Subcutaneous abdominal adipose tissue (tissue), 5 donors: ENCODE measurements at regions not wholly inside any gene's neighbourhood (a gene's known extent, or its start where the extent isn't known, plus 50 kb on each side); places are given as distances from the start of the nearest gene placed in this dataset.

ENCODE experiments used
- H3K27ac ChIP-seq: one replicate; pipeline ENCODE4 v1.7.0; 2013; ENCODE audit warnings: low read depth, mild to moderate bottlenecking, inconsistent platforms, low read length, moderate library complexity
- H3K27me3 ChIP-seq, 5 donors: one replicate each; pipeline ENCODE4 v1.7.0; 2013; ENCODE audit warnings: low read length in 5 of 5, inconsistent platforms in 1 of 5; ENCODE audit not compliant: control insufficient read depth in 5 of 5, insufficient read depth in 4 of 5
- H3K36me3 ChIP-seq, 5 donors: one replicate each; pipeline ENCODE4 v1.7.0; 2013; ENCODE audit warnings: low read length in 5 of 5; ENCODE audit not compliant: control insufficient read depth in 5 of 5, insufficient read depth in 5 of 5
- H3K4me1 ChIP-seq, 5 donors: one replicate each; pipeline ENCODE4 v1.7.0; 2013; ENCODE audit warnings: low read length in 5 of 5, mild to moderate bottlenecking in 3 of 5, moderate library complexity in 1 of 5; ENCODE audit not compliant: control insufficient read depth in 5 of 5, insufficient read depth in 5 of 5
- H3K4me3 ChIP-seq, 5 donors: one replicate each; pipeline ENCODE4 v1.7.0; 2013; ENCODE audit warnings: low read length in 5 of 5, low read depth in 1 of 5
- H3K9ac ChIP-seq, 5 donors: one replicate each; pipeline ENCODE4 v1.7.0; 2013; ENCODE audit warnings: low read length in 5 of 5, mild to moderate bottlenecking in 4 of 5, moderate library complexity in 3 of 5
- H3K9me3 ChIP-seq, 5 donors: one replicate each; pipeline ENCODE4 v1.7.0; 2013; ENCODE audit warnings: low read length in 5 of 5; ENCODE audit not compliant: control insufficient read depth in 5 of 5
- donor health status: healthy.
- donor health status: healthy.
- donor health status: healthy.
- donor health status: healthy.
- donor health status: healthy.

DNA sequence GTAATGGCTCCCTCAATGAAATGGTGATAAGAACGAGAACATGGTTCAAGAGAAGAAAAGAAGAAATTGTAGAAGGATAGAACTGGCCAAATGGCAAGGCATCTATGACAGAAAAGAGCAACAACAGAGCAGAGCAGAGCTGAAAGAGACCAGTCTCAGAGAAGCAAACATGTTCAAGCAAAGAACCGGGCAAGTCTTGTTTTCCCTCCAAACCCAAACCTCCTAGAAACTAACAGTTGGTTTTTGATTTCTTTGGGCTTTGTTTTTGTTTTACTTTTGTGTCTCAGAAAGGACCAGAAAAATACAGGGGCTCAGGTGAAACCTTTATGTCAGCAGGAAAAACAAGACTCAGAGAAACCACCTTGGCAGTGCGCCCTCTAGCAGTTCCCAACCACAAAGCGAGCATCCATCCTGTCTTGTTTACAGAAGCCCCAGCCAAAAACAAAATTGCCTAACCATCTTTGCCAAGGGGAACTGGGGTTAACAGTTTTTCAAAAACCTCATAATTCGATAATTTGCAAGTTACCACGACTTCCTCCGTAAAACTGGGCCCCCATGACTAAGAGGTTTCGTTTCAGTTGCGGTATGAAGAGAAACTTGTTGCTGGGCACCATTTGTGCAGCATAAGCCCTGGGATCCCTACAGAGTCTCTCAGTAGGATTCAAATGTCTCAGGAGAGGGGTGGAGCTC lies 159.2 kb upstream of the SLC24A5 start:
- no peak overlapping the region for H3K4me3 ChIP-seq
- H3K27ac ChIP-seq: no peak overlapping the region
- peaks cover 0 to 2% (median 0%) of the 10 kb centered on the region in 5 donors for H3K9me3 ChIP-seq
- no peaks in the 10 kb centered on the region for H3K36me3 ChIP-seq
- H3K4me1 ChIP-seq: no peaks in the 10 kb centered on the region
- no peaks in the 10 kb centered on the region for H3K27me3 ChIP-seq
- H3K9ac ChIP-seq: no peak overlapping the region

DNA sequence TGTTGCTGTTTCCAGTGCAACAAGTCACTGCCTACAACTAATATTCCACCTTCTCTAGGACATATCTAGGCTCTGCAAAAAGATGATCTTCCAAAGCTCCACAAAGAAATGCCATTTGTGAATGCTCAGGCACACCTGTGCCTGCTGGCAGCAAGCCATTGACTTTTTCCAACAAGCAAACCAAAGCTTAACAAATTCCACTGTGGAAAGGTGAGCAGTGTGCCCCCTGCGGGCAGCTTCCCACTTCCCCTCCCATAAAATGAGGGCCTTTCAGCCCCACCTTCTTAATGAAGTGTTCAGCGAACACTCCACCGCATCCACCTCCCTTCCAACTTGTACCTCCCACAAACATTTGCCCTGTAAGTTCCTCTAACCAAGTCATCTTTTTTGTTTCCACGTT lies 157.5 kb upstream of the SLC24A5 start:
- no peak overlapping the region for H3K27ac ChIP-seq
- H3K9me3 ChIP-seq: no peaks in the 10 kb centered on the region
- no peaks in the 10 kb centered on the region for H3K27me3 ChIP-seq
- H3K4me1 ChIP-seq: no peaks in the 10 kb centered on the region
- no peak overlapping the region for H3K4me3 ChIP-seq
- H3K9ac ChIP-seq: no peak overlapping the region
- no peaks in the 10 kb centered on the region for H3K36me3 ChIP-seq

DNA sequence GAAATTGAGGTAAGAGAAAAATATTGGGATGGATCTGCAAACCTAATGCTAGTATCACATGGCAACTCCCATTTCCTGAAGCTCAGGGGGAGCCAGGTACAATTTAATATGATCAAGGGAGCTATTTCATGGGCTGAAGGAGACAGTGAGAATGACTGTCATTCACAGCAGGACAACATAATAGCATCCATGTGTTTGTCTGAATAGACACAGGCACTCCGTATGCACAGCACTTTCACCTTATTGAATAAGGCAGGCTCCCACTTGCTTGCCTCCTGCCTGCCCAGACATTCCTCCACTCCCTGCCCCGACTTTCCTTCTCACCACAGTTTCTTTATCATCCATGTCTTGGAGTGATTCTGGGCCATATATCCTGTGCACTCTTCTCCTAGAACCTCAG lies 156.6 kb upstream of the SLC24A5 start:
- Histone ChIP-seq H3K36me3 (no peaks in the 10 kb centered on the region), H3K27ac (no peak overlapping the region), H3K27me3 (no peaks in the 10 kb centered on the region)

DNA sequence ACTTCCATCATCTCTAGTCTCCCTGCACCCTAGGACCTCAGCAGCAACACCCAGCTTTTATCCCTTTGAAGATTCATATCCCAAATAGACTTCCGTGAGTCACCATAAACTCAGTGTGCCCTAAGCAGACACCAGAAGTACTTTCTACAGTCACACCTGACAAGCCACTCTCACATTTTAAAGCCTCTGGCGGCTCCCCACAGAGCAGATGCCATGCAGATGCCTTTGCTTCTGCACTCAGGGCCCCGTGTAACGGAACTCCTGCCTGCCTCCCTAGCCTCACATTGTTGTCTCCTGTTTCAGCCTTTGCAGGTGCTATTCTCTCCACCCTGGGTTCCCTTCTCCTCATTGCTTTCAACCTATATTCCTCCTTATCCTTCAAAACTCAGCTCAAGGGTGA lies 155.5 kb upstream of the SLC24A5 start:
- Histone ChIP-seq H3K9ac (no peak overlapping the region), H3K4me1 (no peaks in the 10 kb centered on the region), H3K36me3 (no peaks in the 10 kb centered on the region), H3K27ac (no peak overlapping the region), H3K4me3 (no peak overlapping the region), H3K9me3 (no peaks in the 10 kb centered on the region), H3K27me3 (no peaks in the 10 kb centered on the region)

More for the DNA sequence above, 156.6 kb upstream of the SLC24A5 start:
- Histone ChIP-seq H3K9me3 (no peaks in the 10 kb centered on the region), H3K4me1 (no peaks in the 10 kb centered on the region), H3K4me3 (no peak overlapping the region), H3K9ac (no peak overlapping the region)

DNA sequence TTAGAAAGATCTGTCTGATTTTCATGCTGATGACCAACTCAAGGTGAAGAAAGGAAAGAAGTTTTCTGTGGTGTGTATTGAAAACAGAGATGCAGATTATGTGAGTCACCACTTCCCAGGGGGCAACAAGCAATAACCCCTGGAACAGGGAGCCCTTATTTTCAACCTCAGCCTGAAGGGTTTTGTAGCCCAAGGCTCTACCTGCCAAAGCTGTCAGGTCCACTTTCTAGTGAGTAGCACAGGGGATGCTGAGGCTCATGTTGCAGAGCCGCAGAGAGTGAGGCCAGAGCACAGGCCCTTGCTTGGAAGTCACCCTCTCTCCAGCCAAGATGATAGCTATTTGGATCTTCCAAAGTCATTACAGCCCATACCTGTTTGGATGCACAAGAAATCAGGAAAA lies 152.2 kb upstream of the SLC24A5 start:
- no peaks in the 10 kb centered on the region for H3K9me3 ChIP-seq
- no peak overlapping the region for H3K9ac ChIP-seq
- H3K27ac ChIP-seq: no peak overlapping the region
- no peaks in the 10 kb centered on the region for H3K4me1 ChIP-seq
- H3K27me3 ChIP-seq: no peaks in the 10 kb centered on the region
- no peaks in the 10 kb centered on the region for H3K36me3 ChIP-seq
- no peak overlapping the region for H3K4me3 ChIP-seq

DNA sequence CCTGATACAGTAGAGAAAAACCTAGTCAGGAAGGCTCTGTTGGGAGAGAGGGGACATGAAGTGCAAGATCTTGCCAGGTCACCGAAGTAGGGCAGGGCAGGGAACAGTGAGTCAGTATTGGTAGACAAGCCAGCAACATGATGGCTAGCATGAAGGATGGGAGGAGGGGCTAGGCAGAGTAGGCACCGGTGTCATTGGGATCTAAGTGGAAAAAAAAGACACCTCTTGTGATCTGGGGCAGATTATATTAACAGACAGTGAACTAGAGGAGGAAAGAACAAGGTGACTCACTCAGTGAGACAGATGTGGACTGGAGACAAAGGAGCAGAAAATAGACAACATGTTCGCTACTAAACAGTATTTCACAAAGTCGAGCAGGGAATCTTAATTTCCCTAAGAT lies 149.2 kb upstream of the SLC24A5 start:
- Histone ChIP-seq H3K4me1 (no peaks in the 10 kb centered on the region), H3K36me3 (no peaks in the 10 kb centered on the region), H3K4me3 (no peak overlapping the region), H3K27ac (no peak overlapping the region), H3K9me3 (no peaks in the 10 kb centered on the region), H3K27me3 (no peaks in the 10 kb centered on the region), H3K9ac (no peak overlapping the region)

DNA sequence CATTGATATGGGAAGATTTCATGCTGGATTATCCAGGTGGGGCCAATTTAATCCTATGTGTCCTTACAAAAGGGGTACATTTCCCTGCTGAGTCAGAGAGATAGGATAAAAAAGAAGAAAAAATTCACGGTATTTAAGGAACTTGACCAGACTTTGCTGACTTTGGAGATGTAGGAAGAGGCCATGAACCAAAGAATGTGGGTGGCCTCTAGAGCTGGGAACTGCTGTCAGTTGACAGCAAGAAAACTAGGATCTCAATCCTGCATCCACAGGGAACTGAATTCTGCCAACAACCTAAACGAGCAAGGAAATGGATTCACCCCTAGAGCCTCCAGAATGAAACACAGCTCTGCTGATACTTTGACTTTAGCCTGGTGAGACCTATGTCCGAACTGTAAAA lies 148.1 kb upstream of the SLC24A5 start:
- Histone ChIP-seq H3K4me1 (no peaks in the 10 kb centered on the region), H3K27me3 (no peaks in the 10 kb centered on the region), H3K9me3 (no peaks in the 10 kb centered on the region), H3K9ac (no peak overlapping the region), H3K27ac (no peak overlapping the region), H3K4me3 (no peak overlapping the region), H3K36me3 (no peaks in the 10 kb centered on the region)

DNA sequence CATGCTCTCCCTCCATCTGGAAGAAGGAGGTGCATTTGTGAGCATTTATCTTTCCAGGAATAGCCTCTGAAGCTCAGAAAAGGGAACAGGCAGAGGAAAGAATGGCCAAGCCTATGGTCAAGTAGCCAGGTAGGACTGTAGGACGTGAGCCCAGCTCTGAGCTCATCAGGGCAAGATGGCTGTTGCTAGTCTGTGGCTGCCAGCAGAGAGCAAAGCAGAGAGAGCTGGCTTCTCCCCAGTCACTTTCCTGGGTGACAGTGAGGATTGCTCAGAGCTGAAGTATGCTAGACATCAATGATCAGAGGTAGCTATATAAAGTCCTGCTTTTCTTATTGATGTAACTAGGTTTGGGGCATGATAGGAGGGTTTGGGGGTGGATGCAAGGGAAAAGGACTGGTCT lies 146.1 kb upstream of the SLC24A5 start:
- no peak overlapping the region for H3K4me3 ChIP-seq
- H3K9me3 ChIP-seq: no peaks in the 10 kb centered on the region
- no peak overlapping the region for H3K9ac ChIP-seq
- H3K36me3 ChIP-seq: no peaks in the 10 kb centered on the region
- H3K4me1 ChIP-seq: no peaks in the 10 kb centered on the region
- H3K27me3 ChIP-seq: no peaks in the 10 kb centered on the region
- H3K27ac ChIP-seq: no peak overlapping the region

DNA sequence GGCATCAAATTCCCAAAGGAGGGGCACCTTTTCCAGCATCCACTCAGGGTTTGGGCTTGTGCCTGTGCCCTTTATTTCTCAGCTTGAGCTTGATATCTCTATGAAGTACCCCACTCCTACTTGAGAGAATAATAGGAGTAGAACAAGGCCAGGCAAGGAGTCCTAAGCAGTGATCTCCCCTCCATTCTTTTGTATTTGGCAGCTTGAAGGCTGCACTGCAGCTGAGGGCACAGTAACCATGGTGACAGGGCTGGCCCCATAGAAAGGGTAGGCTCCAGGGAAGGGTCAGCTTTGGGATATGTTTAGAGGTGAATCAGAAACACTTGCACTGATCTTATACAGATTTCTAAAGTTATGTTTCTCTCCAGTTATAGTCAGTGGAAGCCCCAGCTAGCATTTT lies 145.4 kb upstream of the SLC24A5 start:
- Histone ChIP-seq H3K4me3 (no peak overlapping the region), H3K9ac (no peak overlapping the region), H3K36me3 (no peaks in the 10 kb centered on the region), H3K9me3 (no peaks in the 10 kb centered on the region), H3K27me3 (no peaks in the 10 kb centered on the region), H3K4me1 (no peaks in the 10 kb centered on the region), H3K27ac (no peak overlapping the region)

DNA sequence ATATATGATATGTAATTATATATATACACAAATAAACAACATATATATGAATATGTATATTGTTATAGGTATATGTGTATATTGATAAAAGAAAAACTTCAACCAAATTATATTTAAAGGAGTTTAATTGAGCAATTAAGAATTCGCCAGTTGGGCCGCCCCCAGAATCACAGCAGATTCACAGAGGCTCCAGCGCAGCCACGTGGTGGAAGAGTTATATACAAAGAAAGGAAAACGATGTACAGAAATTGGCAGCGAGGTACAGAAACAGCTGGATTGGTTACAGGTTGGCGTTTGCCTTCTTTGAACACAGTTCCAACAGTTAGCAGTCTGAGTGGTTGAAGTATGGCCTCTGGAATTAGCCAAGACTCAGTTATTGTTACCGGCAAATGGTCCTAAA lies 137.3 kb upstream of the SLC24A5 start:
- no peaks in the 10 kb centered on the region for H3K9me3 ChIP-seq
- H3K9ac ChIP-seq: no peak overlapping the region
- peaks cover 0 to 14% (median 13%) of the 10 kb centered on the region in 5 donors for H3K4me1 ChIP-seq
- no peak overlapping the region for H3K4me3 ChIP-seq
- no peaks in the 10 kb centered on the region for H3K36me3 ChIP-seq
- H3K27me3 ChIP-seq: no peaks in the 10 kb centered on the region
- H3K27ac ChIP-seq: no peak overlapping the region

DNA sequence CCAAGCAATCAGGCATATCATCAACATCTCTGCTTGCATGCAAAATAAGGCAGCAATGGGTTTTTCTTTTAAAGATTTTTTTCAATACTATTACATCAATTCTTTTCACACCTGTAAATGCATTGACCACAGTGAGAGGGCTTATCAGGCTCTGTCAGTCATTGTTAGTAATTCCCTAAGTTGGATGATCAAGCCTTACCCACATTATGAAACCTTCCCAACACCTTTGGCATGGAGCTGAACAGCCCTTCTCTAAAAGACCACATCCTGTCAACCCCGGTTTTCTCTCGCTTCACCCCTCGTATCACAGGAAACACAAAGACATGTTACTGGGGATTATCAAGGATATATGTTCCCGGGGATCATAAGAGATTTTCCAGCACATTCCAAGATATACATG lies 135.2 kb upstream of the SLC24A5 start:
- no peaks in the 10 kb centered on the region for H3K9me3 ChIP-seq
- no peak overlapping the region for H3K27ac ChIP-seq
- peaks cover 0 to 14% (median 13%) of the 10 kb centered on the region in 5 donors for H3K4me1 ChIP-seq
- no peak overlapping the region for H3K9ac ChIP-seq
- no peaks in the 10 kb centered on the region for H3K36me3 ChIP-seq
- H3K27me3 ChIP-seq: no peaks in the 10 kb centered on the region
- H3K4me3 ChIP-seq: no peak overlapping the region
